Activated naive CD8-positive, alpha-beta T cell (primary cell): ENCODE measurements at regions not wholly inside any gene's neighbourhood (a gene's known extent, or its start where the extent isn't known, plus 50 kb on each side); places are given as distances from the start of the nearest gene placed in this dataset.
"Not testable (repeated sequence)": the region's sequence is repeated elsewhere in the genome, so short reads cannot be mapped to it uniquely, and the experiment has no call there.

Experiments
- H3K27ac Mint-ChIP-seq: one replicate; pipeline ENCODE4 v1.8.0; 2021; ENCODE audit warnings: mixed read lengths
- H3K27me3 Mint-ChIP-seq: one replicate; pipeline ENCODE4 v1.8.0; 2021; ENCODE audit warnings: mixed read lengths
- H3K36me3 Mint-ChIP-seq: one replicate; pipeline ENCODE4 v1.8.0; 2021; ENCODE audit warnings: mixed read lengths
- H3K4me1 Mint-ChIP-seq: one replicate; pipeline ENCODE4 v1.8.0; 2021; ENCODE audit warnings: low read depth, mixed read lengths
- H3K4me3 Mint-ChIP-seq: one replicate; pipeline ENCODE4 v1.8.0; 2021; ENCODE audit warnings: mild to moderate bottlenecking, mixed read lengths
- H3K9me3 Mint-ChIP-seq: one replicate; pipeline ENCODE4 v1.8.0; 2021; ENCODE audit warnings: low read depth, mixed read lengths

GRCh38 chr10:130250127-130250526 lies 113.9 kb downstream of the GLRX3 start:
- Mint-ChIP-seq H3K27me3 (peaks cover 6% of the 10 kb centered on the region), H3K4me3 (no peak overlapping the region), H3K27ac (no peak overlapping the region), H3K36me3 (peaks cover 11% of the 10 kb centered on the region), H3K4me1 (no peaks in the 10 kb centered on the region), H3K9me3 (no peaks in the 10 kb centered on the region)

DNA sequence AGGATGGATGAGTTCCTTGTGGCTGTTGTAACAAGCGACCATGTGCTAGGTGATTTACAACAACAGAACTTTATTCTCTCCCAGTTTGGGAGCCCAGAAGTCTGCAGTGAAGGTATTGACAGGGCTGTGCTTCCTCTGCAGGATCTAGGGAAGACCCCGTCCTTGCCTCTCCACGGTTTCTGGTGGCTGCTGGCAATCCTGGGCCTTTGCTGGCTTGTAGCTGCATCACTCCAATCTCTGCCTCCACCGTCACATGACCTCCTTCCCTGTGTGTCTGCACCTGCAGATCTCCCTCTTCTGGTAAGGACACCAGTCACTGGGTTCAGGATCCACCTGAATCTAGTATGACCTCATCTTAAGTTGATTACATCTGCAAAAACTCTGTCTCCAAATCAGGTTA lies 115.6 kb downstream of the GLRX3 start:
- Mint-ChIP-seq H3K27me3 (peaks cover 2% of the 10 kb centered on the region), H3K4me3 (no peak overlapping the region), H3K4me1 (no peaks in the 10 kb centered on the region), H3K36me3 (peaks cover 8% of the 10 kb centered on the region), H3K9me3 (no peaks in the 10 kb centered on the region), H3K27ac (no peak overlapping the region)

- Mint-ChIP-seq H3K4me1 (no peaks in the 10 kb centered on the region), H3K4me3 (no peak overlapping the region), H3K9me3 (no peaks in the 10 kb centered on the region), H3K36me3 (peaks cover 7% of the 10 kb centered on the region), H3K27me3 (no peaks in the 10 kb centered on the region), H3K27ac (no peak overlapping the region)
Measured at GRCh38 chr10:130254243-130254642, 118.1 kb downstream of the GLRX3 start.

DNA sequence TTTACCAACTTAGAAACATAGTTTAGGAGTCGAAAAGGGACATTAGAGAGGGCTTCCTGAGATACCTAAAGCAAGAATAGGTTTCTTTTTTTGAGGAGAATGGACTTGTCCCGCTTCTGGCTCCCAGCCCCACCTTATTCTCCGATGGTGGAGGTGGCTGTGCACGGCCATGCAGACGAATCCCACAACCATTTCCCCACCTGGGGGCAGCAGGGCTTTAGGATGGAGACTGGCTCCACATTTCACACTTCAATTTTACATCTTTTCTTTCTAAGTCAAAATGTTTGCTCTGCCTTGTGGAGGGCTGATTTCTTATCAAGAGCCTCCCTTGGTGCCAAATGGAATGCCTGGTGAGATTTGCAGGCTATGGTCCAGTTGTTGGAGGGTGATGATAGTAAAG lies 118.5 kb downstream of the GLRX3 start:
- H3K9me3 Mint-ChIP-seq = no peaks in the 10 kb centered on the region
- no peaks in the 10 kb centered on the region for H3K4me1 Mint-ChIP-seq
- H3K36me3 Mint-ChIP-seq = peaks cover 7% of the 10 kb centered on the region
- H3K4me3 Mint-ChIP-seq = no peak overlapping the region
- no peaks in the 10 kb centered on the region for H3K27me3 Mint-ChIP-seq
- no peak overlapping the region for H3K27ac Mint-ChIP-seq

- peaks cover 7% of the 10 kb centered on the region for H3K36me3 Mint-ChIP-seq
- H3K4me3 Mint-ChIP-seq = no peak overlapping the region
- H3K27ac Mint-ChIP-seq = no peak overlapping the region
- H3K27me3 Mint-ChIP-seq = no peaks in the 10 kb centered on the region
- H3K9me3 Mint-ChIP-seq = no peaks in the 10 kb centered on the region
- H3K4me1 Mint-ChIP-seq = no peaks in the 10 kb centered on the region
Measured at GRCh38 chr10:130255777-130256176, 119.6 kb downstream of the GLRX3 start.

DNA sequence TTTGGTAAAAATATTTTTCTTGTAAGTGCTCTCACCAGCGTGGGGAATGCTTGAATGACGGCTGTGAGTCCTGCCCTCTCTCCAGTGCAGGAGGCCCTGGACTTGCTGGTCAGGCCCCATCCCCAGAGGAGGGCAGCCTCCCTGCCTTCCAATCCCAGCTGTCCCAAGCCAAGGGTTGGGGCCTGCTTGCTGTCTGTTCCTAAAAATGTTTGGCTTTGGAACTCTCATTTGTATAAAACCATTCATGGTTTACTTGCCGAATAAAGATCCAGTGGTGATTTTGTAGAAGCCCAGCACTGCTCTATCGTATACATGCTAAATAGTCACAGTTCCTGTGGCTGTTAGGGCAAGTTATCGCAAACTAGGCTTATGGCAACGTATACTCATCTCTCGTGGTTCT lies 121.7 kb downstream of the GLRX3 start:
- Mint-ChIP-seq H3K27me3 (no peaks in the 10 kb centered on the region), H3K36me3 (peaks cover 5% of the 10 kb centered on the region), H3K9me3 (no peaks in the 10 kb centered on the region), H3K27ac (no peak overlapping the region), H3K4me3 (no peak overlapping the region), H3K4me1 (no peaks in the 10 kb centered on the region)

GRCh38 chr10:130259380-130259779 lies 123.2 kb downstream of the GLRX3 start:
- Mint-ChIP-seq H3K9me3 (no peaks in the 10 kb centered on the region), H3K36me3 (peaks cover 2% of the 10 kb centered on the region), H3K27ac (no peak overlapping the region), H3K4me1 (no peaks in the 10 kb centered on the region), H3K4me3 (no peak overlapping the region), H3K27me3 (no peaks in the 10 kb centered on the region)

DNA sequence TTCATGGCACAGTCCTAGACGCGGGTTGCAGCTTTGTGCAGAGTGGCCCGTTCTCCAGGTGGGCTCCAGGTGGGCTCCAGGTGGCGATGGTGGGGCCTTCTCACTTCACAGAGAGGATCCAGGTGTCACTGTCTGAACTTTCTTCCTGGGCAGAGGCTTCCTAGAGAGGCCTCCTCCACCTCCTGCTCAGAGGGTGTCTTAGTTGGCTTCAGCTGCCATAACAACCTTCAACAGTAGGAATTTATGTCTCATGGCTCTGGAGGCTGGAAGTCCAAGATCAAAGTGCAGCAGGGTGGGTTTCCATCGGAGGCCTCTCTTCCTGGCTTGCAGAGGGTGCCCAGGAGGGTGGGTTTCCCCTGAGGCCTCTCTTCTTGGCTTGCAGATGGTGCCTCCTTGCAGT lies 125.1 kb downstream of the GLRX3 start:
- H3K36me3 Mint-ChIP-seq = peaks cover 2% of the 10 kb centered on the region
- no peaks in the 10 kb centered on the region for H3K27me3 Mint-ChIP-seq
- no peaks in the 10 kb centered on the region for H3K9me3 Mint-ChIP-seq
- no peaks in the 10 kb centered on the region for H3K4me1 Mint-ChIP-seq
- no peak overlapping the region for H3K4me3 Mint-ChIP-seq
- H3K27ac Mint-ChIP-seq = no peak overlapping the region

DNA sequence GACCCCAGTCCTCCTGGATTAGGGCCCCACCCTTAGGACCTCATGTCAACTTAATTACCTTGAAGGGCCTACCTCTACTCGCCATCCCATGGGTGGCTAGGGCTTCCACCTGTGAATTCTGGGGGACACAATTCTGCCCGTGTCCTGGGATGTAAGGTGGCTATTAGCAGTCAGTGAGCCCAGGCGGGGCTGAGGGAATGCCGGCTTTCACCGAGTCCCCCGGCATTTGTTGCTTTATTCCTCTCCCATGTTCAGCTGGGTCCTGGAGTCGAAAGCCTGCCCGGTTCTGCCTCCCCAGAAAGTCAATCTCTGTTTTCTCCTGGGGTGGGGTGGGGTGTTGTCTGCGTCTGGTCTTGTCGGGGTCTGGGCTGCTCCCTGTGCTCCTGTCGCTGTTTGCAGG lies 125.6 kb downstream of the GLRX3 start:
- no peaks in the 10 kb centered on the region for H3K4me1 Mint-ChIP-seq
- H3K36me3 Mint-ChIP-seq = peaks cover 2% of the 10 kb centered on the region
- H3K27me3 Mint-ChIP-seq = no peaks in the 10 kb centered on the region
- no peak overlapping the region for H3K4me3 Mint-ChIP-seq
- H3K9me3 Mint-ChIP-seq = no peaks in the 10 kb centered on the region
- no peak overlapping the region for H3K27ac Mint-ChIP-seq

DNA sequence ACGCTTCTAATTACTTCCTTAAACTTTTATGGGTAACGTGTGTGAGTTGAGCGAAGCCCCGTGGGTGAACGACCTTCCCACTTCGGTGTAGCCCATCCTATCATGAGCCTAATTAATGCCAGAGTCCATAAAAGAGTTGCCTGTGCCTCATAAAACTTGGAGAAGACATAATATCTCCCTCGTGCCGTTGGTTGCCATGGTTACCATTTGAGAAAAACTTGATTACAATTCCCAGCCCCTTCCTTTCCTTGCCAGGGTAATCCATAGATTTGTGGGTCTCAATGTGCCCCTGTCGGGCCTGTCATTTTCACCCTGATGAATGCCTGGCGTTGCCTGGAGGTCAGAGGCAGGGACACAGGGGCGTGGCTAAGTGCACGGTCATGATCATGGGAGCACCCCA lies 127.1 kb downstream of the GLRX3 start:
- Mint-ChIP-seq H3K4me1 (no peaks in the 10 kb centered on the region), H3K9me3 (no peaks in the 10 kb centered on the region), H3K4me3 (no peak overlapping the region), H3K36me3 (no peaks in the 10 kb centered on the region), H3K27ac (no peak overlapping the region), H3K27me3 (no peaks in the 10 kb centered on the region)

DNA sequence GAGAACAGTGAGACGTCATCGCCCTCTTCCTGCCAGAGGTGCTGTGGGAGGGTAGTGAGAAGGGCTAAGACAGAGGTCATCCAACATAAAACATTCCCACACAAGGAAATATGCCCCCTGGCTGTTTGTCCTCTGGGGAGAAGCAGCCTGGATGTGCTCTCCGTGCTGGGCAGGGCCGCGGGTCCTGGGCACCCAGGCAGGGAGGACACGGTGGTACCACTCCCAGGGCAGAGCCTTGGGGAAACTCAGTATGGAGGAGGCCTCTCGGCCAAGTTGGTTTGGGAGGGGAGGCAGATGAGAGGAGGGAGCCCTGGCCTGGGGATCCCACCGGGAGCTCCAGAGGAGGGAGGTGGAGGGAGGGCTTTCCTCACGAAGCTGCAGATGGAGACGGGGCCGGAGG lies 129.4 kb downstream of the GLRX3 start:
- H3K4me1 Mint-ChIP-seq = no peaks in the 10 kb centered on the region
- no peak overlapping the region for H3K27ac Mint-ChIP-seq
- no peaks in the 10 kb centered on the region for H3K36me3 Mint-ChIP-seq
- no peaks in the 10 kb centered on the region for H3K9me3 Mint-ChIP-seq
- no peaks in the 10 kb centered on the region for H3K27me3 Mint-ChIP-seq
- H3K4me3 Mint-ChIP-seq = no peak overlapping the region

DNA sequence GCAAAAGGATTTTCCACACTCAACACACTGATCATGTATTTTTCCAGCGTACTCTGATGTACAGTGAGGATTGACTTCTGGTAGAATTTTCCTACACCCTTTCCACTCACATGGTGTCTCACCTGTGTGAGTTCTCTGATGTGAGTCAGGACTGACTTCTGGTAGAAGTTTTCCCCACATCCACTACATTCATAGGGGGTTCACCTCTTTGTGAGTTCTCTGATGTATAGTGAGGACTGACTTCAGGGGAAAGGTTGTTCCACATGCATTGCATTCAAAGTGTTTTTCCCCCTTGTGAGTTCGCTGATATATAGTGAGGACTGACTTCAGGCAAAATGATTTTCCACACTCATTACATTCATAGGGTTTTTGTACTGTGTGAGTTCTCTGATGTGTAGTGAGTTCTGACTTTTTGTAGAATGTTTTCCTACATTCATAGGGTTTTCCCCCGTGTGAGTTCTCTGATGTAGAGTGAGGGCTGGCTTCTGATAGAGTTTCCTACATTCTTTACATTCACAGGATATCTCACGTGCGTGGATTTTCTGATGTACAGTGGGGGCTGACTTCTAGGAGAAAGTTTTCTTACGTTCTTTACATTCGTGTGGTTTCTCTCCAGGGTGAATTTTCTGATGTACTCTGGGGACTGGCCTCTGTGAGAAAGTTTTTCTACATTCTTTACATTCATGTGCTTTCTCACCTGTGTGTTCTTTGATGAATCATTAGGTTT lies 146.5 kb downstream of the GLRX3 start:
- Mint-ChIP-seq H3K27me3 (peaks cover 3% of the 10 kb centered on the region), H3K9me3 (peaks cover 61% of the 10 kb centered on the region), H3K4me1 (no peaks in the 10 kb centered on the region), H3K36me3 (peaks cover 46% of the 10 kb centered on the region), H3K4me3 (no peak overlapping the region), H3K27ac (no peak overlapping the region)

DNA sequence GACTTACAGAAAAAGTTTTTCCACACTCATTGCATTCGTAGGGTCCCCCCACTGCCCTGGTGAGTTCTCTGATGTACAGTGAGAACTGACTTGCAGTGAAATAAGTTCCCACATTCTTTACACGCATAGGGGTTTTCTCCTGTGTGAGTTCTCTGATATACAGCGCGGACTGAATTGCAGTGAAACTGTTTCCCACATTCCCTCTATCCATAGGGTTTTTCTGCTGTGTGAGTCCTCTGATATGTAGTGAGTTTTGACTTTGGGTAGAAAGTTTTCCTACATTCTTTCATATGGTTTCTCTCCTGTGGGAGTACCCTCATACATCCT lies 147.0 kb downstream of the GLRX3 start:
- peaks cover 3% of the 10 kb centered on the region for H3K27me3 Mint-ChIP-seq
- H3K36me3 Mint-ChIP-seq = peaks cover 44% of the 10 kb centered on the region
- H3K27ac Mint-ChIP-seq = no peak overlapping the region

GRCh38 chr10:130295761-130296160 lies 159.6 kb downstream of the GLRX3 start:
- not testable (repeated sequence) for H3K27ac Mint-ChIP-seq, H3K4me1 Mint-ChIP-seq, H3K4me3 Mint-ChIP-seq, H3K27me3 Mint-ChIP-seq
- Mint-ChIP-seq H3K36me3 (peaks cover 22% of the 10 kb centered on the region), H3K9me3 (peaks cover 34% of the 10 kb centered on the region)

More for the DNA sequence above, 147.0 kb downstream of the GLRX3 start:
- no peak overlapping the region for H3K4me3 Mint-ChIP-seq
- H3K9me3 Mint-ChIP-seq = peaks cover 65% of the 10 kb centered on the region
- H3K4me1 Mint-ChIP-seq = no peaks in the 10 kb centered on the region

- Mint-ChIP-seq H3K27me3 (no peaks in the 10 kb centered on the region), H3K4me1 (peaks cover 19% of the 10 kb centered on the region), H3K9me3 (peaks cover 20% of the 10 kb centered on the region), H3K4me3 (peak overlapping the region; percentile 91), H3K27ac (no peak overlapping the region), H3K36me3 (peaks cover 18% of the 10 kb centered on the region)
Measured at GRCh38 chr10:130300608-130301020, 164.4 kb downstream of the GLRX3 start.
